GM12872 (cell line): ENCODE measurements at regions not wholly inside any gene's neighbourhood (a gene's known extent, or its start where the extent isn't known, plus 50 kb on each side); places are given as distances from the start of the nearest gene placed in this dataset.

ENCODE experiments used
- TF ChIP-seq, protein P1 (sequence below): IDR thresholded peaks from 3 replicates; pipeline ENCODE4 v1.5.1; 2011; ENCODE audit warnings: low read depth, mild to moderate bottlenecking, low read length, moderate library complexity; ENCODE audit not compliant: insufficient read depth

DNA sequence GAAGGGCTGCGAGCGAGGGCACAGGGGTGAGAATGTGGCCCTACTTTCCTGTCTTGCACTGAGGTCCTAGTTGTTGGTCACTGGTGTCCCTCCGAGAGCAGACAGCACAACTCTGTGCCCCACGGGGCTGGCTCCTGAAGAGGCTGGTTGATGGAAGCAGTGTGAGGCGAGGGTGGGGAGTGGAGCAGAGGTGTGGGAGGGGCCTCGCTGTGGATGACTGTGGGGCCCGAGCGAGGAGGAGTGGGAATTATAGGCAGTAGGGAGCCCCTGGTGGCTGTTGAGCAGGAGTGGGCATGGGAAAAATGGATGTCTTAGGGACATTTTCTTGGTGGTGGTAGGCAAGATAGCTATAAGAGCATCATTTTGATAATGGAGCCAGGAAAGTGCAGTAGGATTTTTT is 660.5 kb upstream of the HS6ST1 start:
- TF ChIP-seq, protein P1, sequence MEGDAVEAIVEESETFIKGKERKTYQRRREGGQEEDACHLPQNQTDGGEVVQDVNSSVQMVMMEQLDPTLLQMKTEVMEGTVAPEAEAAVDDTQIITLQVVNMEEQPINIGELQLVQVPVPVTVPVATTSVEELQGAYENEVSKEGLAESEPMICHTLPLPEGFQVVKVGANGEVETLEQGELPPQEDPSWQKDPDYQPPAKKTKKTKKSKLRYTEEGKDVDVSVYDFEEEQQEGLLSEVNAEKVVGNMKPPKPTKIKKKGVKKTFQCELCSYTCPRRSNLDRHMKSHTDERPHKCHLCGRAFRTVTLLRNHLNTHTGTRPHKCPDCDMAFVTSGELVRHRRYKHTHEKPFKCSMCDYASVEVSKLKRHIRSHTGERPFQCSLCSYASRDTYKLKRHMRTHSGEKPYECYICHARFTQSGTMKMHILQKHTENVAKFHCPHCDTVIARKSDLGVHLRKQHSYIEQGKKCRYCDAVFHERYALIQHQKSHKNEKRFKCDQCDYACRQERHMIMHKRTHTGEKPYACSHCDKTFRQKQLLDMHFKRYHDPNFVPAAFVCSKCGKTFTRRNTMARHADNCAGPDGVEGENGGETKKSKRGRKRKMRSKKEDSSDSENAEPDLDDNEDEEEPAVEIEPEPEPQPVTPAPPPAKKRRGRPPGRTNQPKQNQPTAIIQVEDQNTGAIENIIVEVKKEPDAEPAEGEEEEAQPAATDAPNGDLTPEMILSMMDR = no peak

DNA sequence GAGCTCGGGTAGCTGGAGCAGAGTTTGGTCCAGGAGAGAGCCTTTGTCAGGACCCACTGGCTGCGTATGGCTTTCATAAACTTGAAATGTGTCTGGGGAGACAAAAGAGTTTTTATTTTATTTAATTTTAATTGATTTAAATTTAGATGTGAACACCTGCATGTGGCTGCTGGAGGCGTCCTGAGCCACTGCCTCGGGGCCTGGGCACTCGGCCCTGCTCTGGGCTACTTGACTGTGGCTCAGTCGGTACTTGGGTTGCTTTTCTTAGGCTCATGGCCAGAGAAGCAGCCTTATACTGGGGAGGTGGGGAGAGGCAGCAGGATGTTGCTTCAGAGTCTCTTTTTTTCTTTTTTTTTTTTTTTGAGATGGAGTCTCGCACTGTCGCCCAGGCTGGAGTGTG is 661.8 kb upstream of the HS6ST1 start:
- TF ChIP-seq, protein P1 = no peak

DNA sequence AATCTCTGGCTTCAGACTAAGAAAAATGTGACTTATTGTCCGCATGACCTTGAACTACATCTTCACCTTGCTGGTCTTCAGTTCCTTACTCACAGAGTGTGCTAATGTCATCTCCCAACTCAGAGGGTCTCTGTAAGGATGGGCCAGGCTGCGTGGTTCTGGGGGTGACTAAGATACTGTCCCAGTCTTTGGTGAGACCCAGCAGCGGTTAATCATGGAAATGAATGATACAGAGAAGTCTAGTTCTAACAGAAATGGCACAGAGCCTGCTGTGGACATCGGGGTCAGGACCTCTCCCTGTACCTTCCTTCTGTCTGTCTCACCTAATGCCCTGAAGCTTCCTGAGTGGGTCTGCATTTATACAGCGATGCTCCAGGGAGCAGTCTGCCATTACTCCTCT is 662.7 kb upstream of the HS6ST1 start:
- TF ChIP-seq, protein P1 = no peak

DNA sequence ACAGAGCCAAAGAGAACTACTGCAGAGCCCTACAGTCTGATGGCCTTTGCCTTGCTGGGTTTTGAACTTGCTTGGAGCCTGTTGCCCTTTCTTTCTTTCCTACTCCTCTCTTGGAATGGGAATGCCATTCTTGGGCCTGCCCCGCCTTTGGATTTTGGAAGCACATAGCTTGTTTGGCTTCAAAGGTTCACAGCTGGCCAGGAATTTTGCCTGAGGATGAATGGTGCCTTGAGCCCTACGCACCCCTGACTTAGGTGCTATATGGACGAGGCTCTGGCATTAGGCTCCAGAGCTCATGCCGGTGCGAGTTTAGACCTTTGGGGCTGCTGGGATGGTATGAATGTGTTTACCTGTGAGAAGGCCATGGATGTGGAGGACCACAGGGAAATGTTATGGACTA is 663.3 kb upstream of the HS6ST1 start:
- TF ChIP-seq, protein P1 = no peak

DNA sequence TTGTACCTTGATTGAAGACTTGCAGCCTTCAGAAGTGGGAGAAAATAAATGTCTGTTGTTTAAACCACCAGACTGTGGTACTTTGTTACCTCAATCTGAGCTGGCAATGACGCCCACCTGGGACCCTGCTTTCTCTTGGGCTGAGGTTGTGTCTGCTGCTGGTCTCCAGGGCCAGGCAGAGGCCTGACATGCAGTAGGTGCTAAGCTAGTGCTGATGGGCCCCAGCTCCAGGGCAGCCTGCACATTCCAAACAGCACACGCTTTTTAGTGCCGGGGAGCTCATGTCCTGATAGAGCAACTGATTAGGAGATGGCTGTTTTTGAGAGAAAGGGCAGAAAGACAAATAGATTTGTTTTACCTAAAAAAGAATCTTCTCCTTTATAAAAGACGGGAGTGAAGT is 664.0 kb upstream of the HS6ST1 start:
- TF ChIP-seq, protein P1 = no peak

DNA sequence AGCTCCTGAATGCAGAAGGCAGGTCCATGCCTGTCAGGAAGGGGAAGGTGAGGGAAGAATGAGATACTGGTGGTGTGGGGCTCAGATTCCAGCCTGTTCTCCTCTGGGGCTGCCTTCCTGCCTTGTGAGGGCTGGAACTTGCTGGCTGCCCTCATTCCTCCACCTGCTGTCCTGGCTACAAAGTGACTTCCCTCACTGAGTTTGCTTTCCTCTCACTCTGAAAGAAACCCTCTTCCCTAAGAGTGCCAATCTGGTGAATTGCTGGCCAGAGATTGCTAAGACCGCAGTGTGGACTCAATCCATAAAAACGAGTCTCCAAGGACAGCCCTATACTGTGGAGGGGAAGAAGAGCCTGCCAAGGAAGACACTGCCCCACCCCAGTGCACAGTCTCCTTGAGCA is 664.4 kb upstream of the HS6ST1 start:
- TF ChIP-seq, protein P1 = no peak

DNA sequence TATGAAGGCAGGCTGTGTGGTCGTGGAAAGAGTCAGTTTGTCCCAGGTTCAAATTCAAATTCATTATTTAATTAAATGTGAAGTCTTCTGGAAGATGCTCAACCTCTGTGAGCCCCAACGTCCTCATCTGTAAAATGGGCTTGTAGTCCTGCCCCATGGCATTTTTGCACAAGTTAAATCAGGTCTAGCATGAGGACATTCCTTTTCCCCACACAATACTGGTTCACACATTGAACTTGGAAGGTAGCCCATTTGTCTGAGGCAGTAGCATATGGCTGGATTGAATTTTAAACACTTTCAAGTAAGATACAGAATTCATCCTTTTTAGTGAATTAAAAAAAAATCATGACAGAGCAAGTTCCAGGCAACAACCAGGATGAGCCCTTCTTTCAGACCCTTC is 665.4 kb upstream of the HS6ST1 start:
- TF ChIP-seq, protein P1 = no peak

DNA sequence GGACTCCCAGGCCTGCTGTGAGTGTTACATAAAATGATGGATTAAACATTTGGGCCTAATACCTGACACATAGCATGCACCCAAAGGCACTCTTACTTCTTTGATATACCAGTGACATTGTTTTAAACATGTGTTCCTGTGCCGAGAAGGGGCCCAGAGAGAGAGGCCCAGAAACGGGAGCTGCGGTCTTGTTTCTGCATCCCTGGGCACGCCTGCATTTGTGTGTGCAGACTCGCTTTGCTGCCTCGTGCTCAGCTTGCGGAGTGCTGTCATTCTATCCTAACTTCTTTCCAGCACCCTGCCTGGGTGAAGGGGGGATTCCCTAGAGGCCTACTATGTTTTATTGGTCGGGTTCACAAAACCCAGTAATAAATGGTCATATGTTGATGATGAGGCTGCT is 666.2 kb upstream of the HS6ST1 start:
- TF ChIP-seq, protein P1 = no peak
